Lower leg skin (tissue), 3 donors: ENCODE measurements at regions not wholly inside any gene's neighbourhood (a gene's known extent, or its start where the extent isn't known, plus 50 kb on each side); places are given as distances from the start of the nearest gene placed in this dataset.

Experiments
- POLR2A ChIP-seq, 2 donors: fragments of 450-650 bp; IDR thresholded peaks; one replicate each; pipeline ENCODE4 v1.6.1; 2016 to 2017; ENCODE audit warnings: antibody characterized with exemption in 2 of 2, mild to moderate bottlenecking in 1 of 2, moderate library complexity in 1 of 2
- TF ChIP-seq, protein P1 (sequence below), 3 donors: fragments of 450-650 bp; IDR thresholded peaks; one replicate each; pipeline ENCODE4 v1.5.1; 2016; ENCODE audit warnings: antibody characterized with exemption in 3 of 3, mild to moderate bottlenecking in 3 of 3, moderate library complexity in 2 of 3

DNA sequence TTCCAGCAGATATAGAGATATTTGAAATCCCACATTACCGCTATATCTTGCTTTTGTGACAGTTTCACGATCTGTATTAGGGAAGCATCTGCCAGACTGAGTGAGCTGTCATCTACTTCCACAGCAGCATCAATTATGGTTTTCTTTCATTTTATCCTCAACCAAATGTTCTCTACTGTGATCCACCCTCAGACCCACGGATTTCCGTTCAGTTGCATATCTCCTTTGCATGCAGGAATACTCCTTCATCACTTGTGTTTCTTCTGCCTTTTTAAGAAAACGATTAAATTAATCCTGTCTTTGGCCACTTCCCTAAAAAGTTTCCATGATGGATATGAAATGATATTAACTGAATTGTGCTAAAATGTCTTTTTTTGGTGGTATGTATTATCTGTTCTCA lies 262.1 kb upstream of the ADGRB3 start:
- TF ChIP-seq, protein P1, sequence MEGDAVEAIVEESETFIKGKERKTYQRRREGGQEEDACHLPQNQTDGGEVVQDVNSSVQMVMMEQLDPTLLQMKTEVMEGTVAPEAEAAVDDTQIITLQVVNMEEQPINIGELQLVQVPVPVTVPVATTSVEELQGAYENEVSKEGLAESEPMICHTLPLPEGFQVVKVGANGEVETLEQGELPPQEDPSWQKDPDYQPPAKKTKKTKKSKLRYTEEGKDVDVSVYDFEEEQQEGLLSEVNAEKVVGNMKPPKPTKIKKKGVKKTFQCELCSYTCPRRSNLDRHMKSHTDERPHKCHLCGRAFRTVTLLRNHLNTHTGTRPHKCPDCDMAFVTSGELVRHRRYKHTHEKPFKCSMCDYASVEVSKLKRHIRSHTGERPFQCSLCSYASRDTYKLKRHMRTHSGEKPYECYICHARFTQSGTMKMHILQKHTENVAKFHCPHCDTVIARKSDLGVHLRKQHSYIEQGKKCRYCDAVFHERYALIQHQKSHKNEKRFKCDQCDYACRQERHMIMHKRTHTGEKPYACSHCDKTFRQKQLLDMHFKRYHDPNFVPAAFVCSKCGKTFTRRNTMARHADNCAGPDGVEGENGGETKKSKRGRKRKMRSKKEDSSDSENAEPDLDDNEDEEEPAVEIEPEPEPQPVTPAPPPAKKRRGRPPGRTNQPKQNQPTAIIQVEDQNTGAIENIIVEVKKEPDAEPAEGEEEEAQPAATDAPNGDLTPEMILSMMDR (IDR thresholded peaks at IDR 0.05), result no peak
- TF ChIP-seq POLR2A (IDR thresholded peaks at IDR 0.05), result no peak
